CD4-positive, CD25-positive, alpha-beta regulatory T cell (primary cell): ENCODE measurements at regions not wholly inside any gene's neighbourhood (a gene's known extent, or its start where the extent isn't known, plus 50 kb on each side); places are given as distances from the start of the nearest gene placed in this dataset.
A peak's percentile ranks its signal among the peaks of the same experiment; 100 is the strongest.

ENCODE experiments used
- ATAC-seq, 2 donors: fragments of 150-1000 bp; cut with Tn5 transposase; one replicate each; pipeline ENCODE4 v1.10.0; 2021; ENCODE audit warnings: low read depth in 2 of 2, moderate number of reproducible peaks in 2 of 2, moderate library complexity in 1 of 2
- DNase-seq, 3 donors: peaks; one replicate each; pipeline versions ENCODE4 v3.0.0 to v3.0.0-alpha.2; 2012 to 2022; ENCODE audit warnings: mixed read lengths in 1 of 3
- H3K27ac ChIP-seq: one replicate; pipeline ENCODE4 v1.7.0; 2013; ENCODE audit warnings: mild to moderate bottlenecking, low read length; ENCODE audit not compliant: insufficient read depth, poor library complexity, severe bottlenecking
- H3K27me3 ChIP-seq: one replicate; pipeline ENCODE4 v1.7.0; 2013; ENCODE audit warnings: low read length; ENCODE audit not compliant: control insufficient read depth, insufficient read depth
- H3K36me3 ChIP-seq: one replicate; pipeline ENCODE4 v1.7.0; 2013; ENCODE audit warnings: mild to moderate bottlenecking, low read length, moderate library complexity; ENCODE audit not compliant: control insufficient read depth, insufficient read depth
- H3K4me1 ChIP-seq: 2 replicates; pipeline ENCODE4 v1.7.0; 2013; ENCODE audit warnings: mild to moderate bottlenecking, low read length; ENCODE audit not compliant: insufficient read depth, control insufficient read depth, poor library complexity, severe bottlenecking
- H3K4me3 ChIP-seq: one replicate; pipeline ENCODE4 v1.7.0; 2013; ENCODE audit warnings: low read depth, mild to moderate bottlenecking, low read length, moderate library complexity
- H3K9me3 ChIP-seq, 2 experiments: 1 replicate in 1 of 2; 2 replicates in 1 of 2; pipeline ENCODE4 v1.7.0; 2013; ENCODE audit warnings: low read length in 2 of 2, mild to moderate bottlenecking in 1 of 2, moderate library complexity in 1 of 2; ENCODE audit not compliant: control insufficient read depth in 2 of 2
- H3K27ac Mint-ChIP-seq, 3 donors: one replicate each; pipeline ENCODE4 v1.8.0; 2020 to 2022; ENCODE audit warnings: mild to moderate bottlenecking in 3 of 3, mixed read lengths in 3 of 3, moderate library complexity in 2 of 3
- H3K27me3 Mint-ChIP-seq: one replicate; pipeline ENCODE4 v1.8.0; 2022; ENCODE audit warnings: mild to moderate bottlenecking, mixed read lengths
- H3K36me3 Mint-ChIP-seq: one replicate; pipeline ENCODE4 v1.8.0; 2020; ENCODE audit warnings: mixed read lengths
- H3K4me1 Mint-ChIP-seq, 4 donors: one replicate each; pipeline ENCODE4 v1.8.0; 2020 to 2022; ENCODE audit warnings: mixed read lengths in 4 of 4, mild to moderate bottlenecking in 1 of 4
- H3K4me3 Mint-ChIP-seq, 4 donors: one replicate each; pipeline ENCODE4 v1.8.0; 2020 to 2022; ENCODE audit warnings: mild to moderate bottlenecking in 4 of 4, mixed read lengths in 4 of 4, moderate library complexity in 3 of 4
- H3K9me3 Mint-ChIP-seq, 7 donors: one replicate each; pipeline ENCODE4 v1.8.0; 2020 to 2022; ENCODE audit warnings: mixed read lengths in 7 of 7, mild to moderate bottlenecking in 3 of 7, moderate library complexity in 2 of 7

GRCh38 chr13:40410315-40410714 lies 256.1 kb downstream of the FOXO1 start:
- H3K9me3 Mint-ChIP-seq = peaks cover 0 to 5% (median 0%) of the 10 kb centered on the region in 7 donors

GRCh38 chr13:40420160-40420740 lies 246.2 kb downstream of the FOXO1 start:
- H3K4me1 ChIP-seq = peaks cover 9% of the 10 kb centered on the region
- Mint-ChIP-seq H3K4me3 (no peak overlapping the region), H3K4me1 (peaks cover 11 to 25% (median 20%) of the 10 kb centered on the region in 4 donors), H3K9me3 (peaks cover 0 to 6% (median 1%) of the 10 kb centered on the region in 7 donors), H3K27me3 (no peaks in the 10 kb centered on the region), H3K27ac (no peak overlapping the region), H3K36me3 (no peaks in the 10 kb centered on the region)
- H3K9me3 ChIP-seq = no peaks in the 10 kb centered on the region
- ATAC-seq (no peak), DNase-seq (no peak)
- H3K4me3 ChIP-seq = no peak overlapping the region
- H3K27me3 ChIP-seq = no peaks in the 10 kb centered on the region
- H3K36me3 ChIP-seq = no peaks in the 10 kb centered on the region
- H3K27ac ChIP-seq = no peak overlapping the region

More at GRCh38 chr13:40410315-40410714, 256.1 kb downstream of the FOXO1 start:
- Histone ChIP-seq H3K9me3 (no peaks in the 10 kb centered on the region), H3K27ac (no peak overlapping the region), H3K4me3 (no peak overlapping the region), H3K36me3 (no peaks in the 10 kb centered on the region), H3K27me3 (no peaks in the 10 kb centered on the region), H3K4me1 (no peaks in the 10 kb centered on the region)
- H3K4me3 Mint-ChIP-seq = no peak overlapping the region
- H3K27ac Mint-ChIP-seq = no peak overlapping the region
- peaks cover 0 to 7% (median 4%) of the 10 kb centered on the region in 4 donors for H3K4me1 Mint-ChIP-seq
- ATAC-seq (no peak), DNase-seq (no peak)
- peaks cover 3% of the 10 kb centered on the region for H3K36me3 Mint-ChIP-seq
- no peaks in the 10 kb centered on the region for H3K27me3 Mint-ChIP-seq

GRCh38 chr13:40422588-40423235 lies 243.7 kb downstream of the FOXO1 start:
- Histone ChIP-seq H3K27ac (no peak overlapping the region), H3K27me3 (no peaks in the 10 kb centered on the region), H3K4me1 (peaks cover 9% of the 10 kb centered on the region), H3K9me3 (no peaks in the 10 kb centered on the region), H3K36me3 (no peaks in the 10 kb centered on the region), H3K4me3 (no peak overlapping the region)
- Mint-ChIP-seq H3K27me3 (no peaks in the 10 kb centered on the region), H3K9me3 (peaks cover 0 to 6% (median 0%) of the 10 kb centered on the region in 7 donors), H3K27ac (peak overlapping the region; percentile 30 to 80 (median 77)), H3K4me3 (no peak overlapping the region), H3K36me3 (no peaks in the 10 kb centered on the region), H3K4me1 (peaks cover 11 to 23% (median 16%) of the 10 kb centered on the region in 4 donors)
- ATAC-seq (peak in 1 of 2 donors; percentile 18), DNase-seq (no peak)

GRCh38 chr13:40428354-40428753 lies 238.1 kb downstream of the FOXO1 start:
- no peaks in the 10 kb centered on the region for H3K36me3 Mint-ChIP-seq
- H3K4me3 Mint-ChIP-seq = no peak overlapping the region
- no peak overlapping the region for H3K27ac Mint-ChIP-seq
- H3K36me3 ChIP-seq = no peaks in the 10 kb centered on the region
- no peak for DNase-seq
- no peaks in the 10 kb centered on the region for H3K9me3 ChIP-seq
- H3K9me3 Mint-ChIP-seq = no peaks in the 10 kb centered on the region
- H3K4me1 ChIP-seq = peaks cover 19% of the 10 kb centered on the region
- peaks cover 6 to 35% (median 24%) of the 10 kb centered on the region in 4 donors for H3K4me1 Mint-ChIP-seq
- no peaks in the 10 kb centered on the region for H3K27me3 ChIP-seq
- H3K27ac ChIP-seq = no peak overlapping the region
- no peak for ATAC-seq
- no peak overlapping the region for H3K4me3 ChIP-seq
- no peaks in the 10 kb centered on the region for H3K27me3 Mint-ChIP-seq

- no peaks in the 10 kb centered on the region for H3K9me3 ChIP-seq
- no peak overlapping the region for H3K4me3 ChIP-seq
- no peak overlapping the region for H3K27ac ChIP-seq
- ATAC-seq (no peak), DNase-seq (no peak)
- no peaks in the 10 kb centered on the region for H3K36me3 Mint-ChIP-seq
- H3K36me3 ChIP-seq = no peaks in the 10 kb centered on the region
- peaks cover 33% of the 10 kb centered on the region for H3K4me1 ChIP-seq
- no peaks in the 10 kb centered on the region for H3K27me3 Mint-ChIP-seq
- H3K4me3 Mint-ChIP-seq = no peak overlapping the region
- no peaks in the 10 kb centered on the region for H3K9me3 Mint-ChIP-seq
- H3K27me3 ChIP-seq = no peaks in the 10 kb centered on the region
- H3K27ac Mint-ChIP-seq = peak overlapping the region in 2 of 3 donors; percentile 52 to 63
- H3K4me1 Mint-ChIP-seq = peaks cover 16 to 50% (median 35%) of the 10 kb centered on the region in 4 donors
These were observed 236.5 kb downstream of the FOXO1 start for GRCh38 chr13:40429706-40430545.

GRCh38 chr13:40432018-40432978 lies 234.1 kb downstream of the FOXO1 start:
- ATAC-seq (peak in 1 of 2 donors; percentile 15), DNase-seq (no peak)
- no peak overlapping the region for H3K27ac ChIP-seq
- H3K36me3 Mint-ChIP-seq = no peaks in the 10 kb centered on the region
- peaks cover 21 to 64% (median 38%) of the 10 kb centered on the region in 4 donors for H3K4me1 Mint-ChIP-seq
- no peak overlapping the region for H3K4me3 ChIP-seq
- peaks cover 41% of the 10 kb centered on the region for H3K4me1 ChIP-seq
- no peaks in the 10 kb centered on the region for H3K36me3 ChIP-seq
- no peaks in the 10 kb centered on the region for H3K9me3 Mint-ChIP-seq
- H3K27me3 ChIP-seq = no peaks in the 10 kb centered on the region
- peak overlapping the region in 2 of 4 donors; percentile 4 to 11 for H3K4me3 Mint-ChIP-seq
- peak overlapping the region in 2 of 3 donors; percentile 55 to 57 for H3K27ac Mint-ChIP-seq
- no peaks in the 10 kb centered on the region for H3K9me3 ChIP-seq
- H3K27me3 Mint-ChIP-seq = no peaks in the 10 kb centered on the region

GRCh38 chr13:40433001-40433400 lies 233.4 kb downstream of the FOXO1 start:
- ATAC-seq (no peak), DNase-seq (no peak)
- Histone ChIP-seq H3K4me1 (peaks cover 45% of the 10 kb centered on the region), H3K4me3 (no peak overlapping the region), H3K27me3 (no peaks in the 10 kb centered on the region), H3K27ac (peak overlapping the region; percentile 51), H3K9me3 (no peaks in the 10 kb centered on the region), H3K36me3 (no peaks in the 10 kb centered on the region)
- H3K9me3 Mint-ChIP-seq = no peaks in the 10 kb centered on the region
- no peaks in the 10 kb centered on the region for H3K36me3 Mint-ChIP-seq
- no peak overlapping the region for H3K4me3 Mint-ChIP-seq
- H3K4me1 Mint-ChIP-seq = peaks cover 21 to 70% (median 40%) of the 10 kb centered on the region in 4 donors
- no peaks in the 10 kb centered on the region for H3K27me3 Mint-ChIP-seq
- peak overlapping the region in 2 of 3 donors; percentile 38 to 89 for H3K27ac Mint-ChIP-seq
